ENCODE measurements at regions not wholly inside any gene's neighbourhood (a gene's known extent, or its start where the extent isn't known, plus 50 kb on each side); places are given as distances from the start of the nearest gene placed in this dataset.

- TF ChIP-seq FOXP2 (optimal IDR thresholded peaks at IDR 0.05; ENCODE audit: borderline replicate concordance, extremely low read depth, extremely low read length, insufficient read depth) (no peak), SIN3A (IDR thresholded peaks at IDR 0.05; ENCODE audit: borderline replicate concordance, insufficient read depth, low read length) (no peak), REST (IDR thresholded peaks at IDR 0.05; ENCODE audit: insufficient read depth in 1 of 2, low read depth in 2 of 2, low read length in 2 of 2) (no peak), POLR2AphosphoS5 (IDR thresholded peaks at IDR 0.05; ENCODE audit: low read depth, low read length) (no peak), TAF1 (IDR thresholded peaks at IDR 0.05; ENCODE audit: borderline replicate concordance, insufficient read depth, low read length) (no peak)
Observed at GRCh38 chr14:101706509-101707067, 54.9 kb upstream of the PPP2R5C start.

- TF ChIP-seq TAF1 (IDR thresholded peaks at IDR 0.05; ENCODE audit: borderline replicate concordance, insufficient read depth, low read length) (no peak), FOXP2 (optimal IDR thresholded peaks at IDR 0.05; ENCODE audit: borderline replicate concordance, extremely low read depth, extremely low read length, insufficient read depth) (no peak), SIN3A (IDR thresholded peaks at IDR 0.05; ENCODE audit: borderline replicate concordance, insufficient read depth, low read length) (no peak), POLR2AphosphoS5 (IDR thresholded peaks at IDR 0.05; ENCODE audit: low read depth, low read length) (no peak), REST (IDR thresholded peaks at IDR 0.05; ENCODE audit: insufficient read depth in 1 of 2, low read depth in 2 of 2, low read length in 2 of 2) (no peak)
Observed at GRCh38 chr14:101707068-101707842, 54.3 kb upstream of the PPP2R5C start.

GRCh38 chr14:101707863-101708620 lies 53.5 kb upstream of the PPP2R5C start:
- TF ChIP-seq FOXP2 (optimal IDR thresholded peaks at IDR 0.05; ENCODE audit: borderline replicate concordance, extremely low read depth, extremely low read length, insufficient read depth) (no peak), POLR2AphosphoS5 (IDR thresholded peaks at IDR 0.05; ENCODE audit: low read depth, low read length) (no peak), REST (IDR thresholded peaks at IDR 0.05; ENCODE audit: insufficient read depth in 1 of 2, low read depth in 2 of 2, low read length in 2 of 2) (no peak), TAF1 (IDR thresholded peaks at IDR 0.05; ENCODE audit: borderline replicate concordance, insufficient read depth, low read length) (no peak), SIN3A (IDR thresholded peaks at IDR 0.05; ENCODE audit: borderline replicate concordance, insufficient read depth, low read length) (no peak)

GRCh38 chr14:101708853-101709532 lies 52.5 kb upstream of the PPP2R5C start:
- TF ChIP-seq REST (IDR thresholded peaks at IDR 0.05; ENCODE audit: insufficient read depth in 1 of 2, low read depth in 2 of 2, low read length in 2 of 2) (no peak), TAF1 (IDR thresholded peaks at IDR 0.05; ENCODE audit: borderline replicate concordance, insufficient read depth, low read length) (no peak), FOXP2 (optimal IDR thresholded peaks at IDR 0.05; ENCODE audit: borderline replicate concordance, extremely low read depth, extremely low read length, insufficient read depth) (no peak), POLR2AphosphoS5 (IDR thresholded peaks at IDR 0.05; ENCODE audit: low read depth, low read length) (no peak), SIN3A (IDR thresholded peaks at IDR 0.05; ENCODE audit: borderline replicate concordance, insufficient read depth, low read length) (no peak)
